ENCODE measurements at regions not wholly inside any gene's neighbourhood (a gene's known extent, or its start where the extent isn't known, plus 50 kb on each side); places are given as distances from the start of the nearest gene placed in this dataset.

DNA sequence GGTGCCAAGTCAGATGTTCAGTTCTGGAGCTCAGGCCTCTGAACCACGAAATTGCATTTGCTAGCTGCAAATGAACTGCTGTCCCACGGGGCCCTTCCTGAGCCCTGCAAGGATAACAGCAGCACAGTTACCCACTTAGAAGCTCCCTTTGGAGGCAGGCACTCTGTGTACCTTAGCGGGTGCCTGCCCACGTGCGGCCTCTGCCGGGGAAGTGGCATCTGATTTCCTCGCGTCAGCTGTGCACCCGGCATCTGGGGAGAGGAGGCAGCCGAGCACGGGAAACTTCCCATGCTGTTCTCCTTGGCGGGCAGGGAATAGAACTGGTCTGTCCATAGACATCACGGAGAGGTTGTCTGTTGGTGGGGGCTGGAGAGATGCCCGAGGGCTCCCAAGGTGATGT lies 148.0 kb upstream of the C1orf174 start:
- no peak overlapping the region for H3K27ac ChIP-seq
- TF ChIP-seq POLR2A (IDR thresholded peaks at IDR 0.05) (no peak), CTCF (IDR thresholded peaks at IDR 0.05) (no peak)
- H3K4me1 ChIP-seq, result no peaks in the 10 kb centered on the region
- no peaks in the 10 kb centered on the region for H3K27me3 ChIP-seq
- DNase-seq, result no peak
- intact Hi-C loops (cut with DNase I; ENCODE audit: low total_unique reads), result no loop called here
- no peaks in the 10 kb centered on the region for H3K9me3 ChIP-seq
- no peak overlapping the region for H3K4me3 ChIP-seq
- no peaks in the 10 kb centered on the region for H3K36me3 ChIP-seq

DNA sequence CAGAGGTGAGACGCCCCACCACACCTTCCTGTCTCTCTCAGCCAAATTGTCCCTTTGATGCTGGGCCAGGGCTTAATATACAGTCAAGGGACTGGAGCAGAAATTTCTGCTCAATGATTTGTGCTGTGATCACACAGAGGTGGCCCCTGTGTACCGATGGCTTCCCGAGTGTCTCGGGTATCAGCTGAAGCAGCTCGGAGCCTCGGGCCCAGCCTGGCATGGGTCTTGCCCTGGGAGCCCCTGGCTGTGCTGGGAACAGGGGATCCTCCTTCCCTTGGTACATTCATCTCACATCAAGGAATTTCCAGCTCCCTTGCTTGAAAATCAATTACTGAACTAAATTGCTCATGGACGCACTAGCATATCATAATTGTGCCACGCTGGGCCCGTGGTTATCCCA lies 148.8 kb upstream of the C1orf174 start:
- intact Hi-C loops (cut with DNase I; ENCODE audit: low total_unique reads), result no loop called here
- no peak for DNase-seq
- Histone ChIP-seq H3K36me3 (no peaks in the 10 kb centered on the region), H3K27me3 (no peaks in the 10 kb centered on the region), H3K9me3 (no peaks in the 10 kb centered on the region), H3K27ac (no peak overlapping the region), H3K4me3 (no peak overlapping the region), H3K4me1 (no peaks in the 10 kb centered on the region)
- no peak for TF ChIP-seq POLR2A (IDR thresholded peaks at IDR 0.05)
- TF ChIP-seq CTCF (IDR thresholded peaks at IDR 0.05), result no peak

DNA sequence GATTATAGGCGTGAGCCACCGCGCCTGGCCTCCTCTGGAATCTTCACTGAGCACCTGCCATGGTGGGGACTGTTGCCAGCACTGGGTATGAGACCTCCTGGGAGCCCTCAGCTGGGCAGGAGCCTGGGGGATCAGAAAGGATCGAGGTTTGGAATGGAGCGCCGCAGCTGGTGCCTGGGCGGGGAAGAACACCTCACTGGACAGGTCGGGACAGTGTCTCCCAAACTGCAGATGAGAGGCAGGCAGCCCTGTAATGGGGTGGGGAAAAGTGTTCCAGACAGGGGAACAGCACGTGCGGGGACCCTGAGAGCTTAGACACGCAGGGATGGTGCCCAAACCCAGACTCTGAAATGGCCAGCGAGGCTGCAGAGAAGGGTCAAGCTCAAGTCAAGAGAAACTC lies 150.9 kb upstream of the C1orf174 start:
- Histone ChIP-seq H3K4me3 (no peak overlapping the region), H3K4me1 (no peaks in the 10 kb centered on the region), H3K27me3 (no peaks in the 10 kb centered on the region), H3K27ac (no peak overlapping the region), H3K9me3 (no peaks in the 10 kb centered on the region), H3K36me3 (no peaks in the 10 kb centered on the region)
- TF ChIP-seq CTCF (IDR thresholded peaks at IDR 0.05), result no peak
- intact Hi-C loops (cut with DNase I; ENCODE audit: low total_unique reads), result no loop called here
- no peak for DNase-seq

DNA sequence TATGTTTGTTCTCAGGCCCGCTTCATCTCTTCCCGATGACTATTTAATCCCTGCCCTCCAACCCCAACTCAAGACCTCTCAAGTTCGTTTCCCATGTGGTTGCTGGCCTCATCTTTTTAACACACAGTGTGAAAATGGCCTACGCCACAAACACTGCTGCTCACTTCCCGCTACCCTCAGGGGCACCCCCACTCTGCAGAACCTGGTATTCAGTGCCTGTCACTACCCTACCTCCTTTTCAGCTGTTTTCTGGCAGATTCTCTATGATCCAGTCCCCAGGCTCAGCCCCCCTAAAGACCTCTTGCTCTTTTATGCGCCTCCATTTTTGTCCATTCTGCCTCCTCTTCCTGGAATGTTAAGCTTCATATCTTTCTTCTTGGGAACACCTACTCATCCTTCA lies 152.6 kb upstream of the C1orf174 start:
- no peak for DNase-seq
- Histone ChIP-seq H3K27me3 (no peaks in the 10 kb centered on the region), H3K9me3 (no peaks in the 10 kb centered on the region), H3K27ac (no peak overlapping the region), H3K4me1 (no peaks in the 10 kb centered on the region), H3K4me3 (no peak overlapping the region), H3K36me3 (no peaks in the 10 kb centered on the region)
- intact Hi-C loops (cut with DNase I; ENCODE audit: low total_unique reads), result no loop called here
- TF ChIP-seq CTCF (IDR thresholded peaks at IDR 0.05), result no peak
- TF ChIP-seq POLR2A (IDR thresholded peaks at IDR 0.05), result no peak

DNA sequence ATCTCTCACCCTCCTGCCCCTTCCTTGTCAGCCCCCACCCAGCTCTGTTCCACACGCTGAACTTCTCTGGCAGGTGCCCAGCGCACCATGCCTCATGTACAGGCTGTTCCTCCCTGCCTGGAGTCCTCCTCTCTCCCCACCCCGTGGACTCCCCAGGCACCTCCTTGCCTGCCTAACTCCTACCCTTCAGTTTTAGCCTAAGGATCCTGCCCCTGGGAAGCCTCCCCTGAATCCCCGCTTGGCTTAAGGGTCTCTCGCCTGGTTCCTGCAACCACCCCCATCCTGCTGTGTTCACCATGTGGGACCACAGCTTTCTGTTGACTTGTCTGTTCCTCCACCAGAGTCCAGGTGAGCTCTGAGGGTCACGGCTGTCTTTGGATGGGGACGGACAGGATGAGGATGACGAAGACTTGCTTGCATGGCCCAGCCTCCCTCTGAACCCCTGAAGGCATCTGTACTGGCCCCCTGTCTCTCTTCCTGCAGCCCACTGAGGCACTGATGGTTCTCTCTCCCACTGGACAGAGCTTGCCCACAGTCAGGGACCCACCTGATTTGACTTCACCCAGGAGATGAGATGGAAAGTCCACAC lies 153.2 kb upstream of the C1orf174 start:
- Histone ChIP-seq H3K4me1 (no peaks in the 10 kb centered on the region), H3K4me3 (no peak overlapping the region), H3K27ac (no peak overlapping the region), H3K36me3 (no peaks in the 10 kb centered on the region), H3K9me3 (no peaks in the 10 kb centered on the region), H3K27me3 (no peaks in the 10 kb centered on the region)
- intact Hi-C loops (cut with DNase I; ENCODE audit: low total_unique reads), result no loop called here
- TF ChIP-seq POLR2A (IDR thresholded peaks at IDR 0.05), result no peak
- TF ChIP-seq CTCF (IDR thresholded peaks at IDR 0.05), result no peak
- DNase-seq, result no peak
